K562 (cell line): ENCODE measurements at regions not wholly inside any gene's neighbourhood (a gene's known extent, or its start where the extent isn't known, plus 50 kb on each side); places are given as distances from the start of the nearest gene placed in this dataset.

Experiments used
- ATF7 ChIP-seq: fragments of 450-650 bp; IDR thresholded peaks from 2 replicates; pipeline ENCODE4 v1.7.1; 2014; ENCODE audit warnings: mild to moderate bottlenecking, moderate library complexity
- HDAC3 ChIP-seq: fragments of 450-650 bp; IDR thresholded peaks from 2 replicates; pipeline ENCODE4 v1.6.1; 2018; ENCODE audit warnings: borderline replicate concordance, mild to moderate bottlenecking, moderate library complexity; ENCODE audit not compliant: partially characterized antibody
- MCM3 ChIP-seq: fragments of 450-650 bp; IDR thresholded peaks from 2 replicates; pipeline ENCODE4 v1.6.1; 2016
- MECOM ChIP-seq: fragments of 250-450 bp; sonication (Bioruptor Pico); IDR thresholded peaks from 2 replicates; pipeline ENCODE4 v1.8.0; 2022; ENCODE audit warnings: inconsistent platforms
- MED1 ChIP-seq: sonication (generic); formaldehyde crosslinking; IDR thresholded peaks from 2 replicates; pipeline ENCODE4 v1.8.1; 2023; ENCODE audit warnings: missing genetic modification reagents, borderline replicate concordance
- MEF2D ChIP-seq: conservative IDR thresholded peaks from 2 replicates; pipeline ENCODE4 v1.6.1; 2016; ENCODE audit warnings: low read depth, missing genetic modification characterization, missing compliant biosample characterization
- NCOA4 ChIP-seq: fragments of 450-650 bp; IDR thresholded peaks from 2 replicates; pipeline ENCODE4 v1.6.1; 2018; ENCODE audit warnings: mild to moderate bottlenecking; ENCODE audit not compliant: partially characterized antibody
- RBM25 ChIP-seq: fragments of 200-400 bp; formaldehyde crosslinking; IDR thresholded peaks from 2 replicates; pipeline ENCODE4 v1.6.1; 2018; ENCODE audit warnings: low read length, low read depth, moderate library complexity; ENCODE audit not compliant: severe bottlenecking
- SP2 ChIP-seq: IDR thresholded peaks from 2 replicates; pipeline ENCODE4 v1.6.1; 2011; ENCODE audit warnings: mild to moderate bottlenecking, low read depth, low read length, moderate library complexity; ENCODE audit not compliant: poor library complexity, severe bottlenecking; ENCODE audit errors: extremely low read depth
- TBL1XR1 ChIP-seq, 2 experiments: IDR thresholded peaks; 2 replicates each; pipeline ENCODE4 v1.6.1; 2012; ENCODE audit warnings: improper control_type of control experiment in 2 of 2, low read length in 2 of 2, mild to moderate bottlenecking in 1 of 2
- ZNF311 ChIP-seq: fragments of 250-450 bp; sonication (Bioruptor Pico); IDR thresholded peaks from 2 replicates; pipeline ENCODE4 v1.4.0; 2020; ENCODE audit warnings: mild to moderate bottlenecking, moderate library complexity
- ZNF318 ChIP-seq, 2 experiments: fragments of 450-650 bp; IDR thresholded peaks; 2 replicates each; pipeline ENCODE4 v1.6.1; 2016; ENCODE audit warnings: mild to moderate bottlenecking in 2 of 2, borderline replicate concordance in 1 of 2, low read depth in 1 of 2, moderate library complexity in 1 of 2
- ZNF449 ChIP-seq: fragments of 250-450 bp; sonication (Bioruptor Pico); IDR thresholded peaks from 2 replicates; pipeline ENCODE4 v1.8.0; 2022; ENCODE audit warnings: moderate library complexity, mild to moderate bottlenecking, inconsistent platforms
- ZNF507 ChIP-seq: conservative IDR thresholded peaks from 2 replicates; pipeline ENCODE4 v1.6.1; 2017; ENCODE audit warnings: missing genetic modification characterization, missing compliant biosample characterization
- ZNF707 ChIP-seq: fragments of 250-450 bp; sonication (Bioruptor Pico); conservative IDR thresholded peaks from 2 replicates; pipeline ENCODE4 v1.8.0; 2022; ENCODE audit warnings: inconsistent platforms, mild to moderate bottlenecking, moderate library complexity
- ZNF717 ChIP-seq: fragments of 250-450 bp; sonication (Bioruptor Pico); IDR thresholded peaks from 2 replicates; pipeline ENCODE4 v1.5.0; 2021
- TF ChIP-seq, protein P1 (sequence below): sonication (generic); formaldehyde crosslinking; IDR thresholded peaks from 2 replicates; pipeline ENCODE4 v1.4.0; 2020; ENCODE audit warnings: mild to moderate bottlenecking, missing genetic modification reagents

DNA sequence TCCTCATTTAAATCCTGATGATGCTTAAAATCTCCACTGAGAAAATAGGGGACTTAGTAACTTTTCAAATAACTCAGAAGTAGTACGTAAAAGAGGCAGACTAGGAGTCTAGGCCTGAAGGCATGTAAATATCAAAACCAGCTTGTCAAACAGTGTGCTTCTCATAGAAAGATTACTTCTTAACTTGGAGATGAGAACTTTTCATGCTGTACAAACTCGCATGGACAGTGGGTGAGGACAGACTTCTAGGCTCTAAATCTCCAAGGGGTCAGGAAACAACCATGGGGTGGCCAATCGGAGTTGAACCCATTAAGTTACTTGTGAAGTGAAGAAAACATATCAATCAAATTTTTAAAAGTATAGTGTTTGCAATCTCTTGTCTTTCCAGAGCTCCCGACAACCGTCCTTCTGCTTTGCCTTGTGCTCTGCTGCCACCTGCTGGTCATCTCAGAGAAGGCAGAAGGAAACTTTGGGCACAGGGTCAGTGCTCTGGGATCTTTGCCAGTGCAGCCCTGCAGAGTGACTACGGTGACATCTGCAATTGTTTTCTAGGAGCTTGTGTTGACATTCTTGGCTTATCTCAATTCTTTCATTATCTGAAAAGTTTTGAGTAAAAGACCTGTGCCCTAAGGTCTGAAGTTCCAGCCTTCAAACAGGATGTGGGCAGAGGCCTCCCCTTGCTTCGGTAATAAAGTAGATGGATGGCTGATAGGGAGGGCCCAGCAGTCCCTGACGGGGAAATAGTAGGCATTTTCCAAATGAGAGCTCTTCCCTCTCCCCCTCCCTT, 105.1 kb upstream of the PDE4B start (continued):
- TF ChIP-seq NCOA4 (no peak), ZNF707 (CRISPR knock-in tag) (no peak), HDAC3 (no peak), MED1 (CRISPR knock-in tag) (no peak), ZNF507 (tag) (no peak), ZNF449 (CRISPR knock-in tag) (no peak), ZNF311 (CRISPR knock-in tag) (no peak), MEF2D (tag) (no peak), ZNF318 (IDR thresholded peaks at IDR 0.05; ENCODE audit: borderline replicate concordance in 1 of 2, low read depth in 1 of 2) (no peak), SP2 (no peak), RBM25 (no peak), MCM3 (no peak), ATF7 (peak; percentile 66), ZNF717 (CRISPR knock-in tag) (no peak), TBL1XR1 (IDR thresholded peaks at IDR 0.05; ENCODE audit: low read length in 2 of 2) (peak in 1 of 2 experiments; percentile 80; a peak in 2 of 4 replicates), MECOM (CRISPR knock-in tag) (no peak)
- TF ChIP-seq, protein P1, sequence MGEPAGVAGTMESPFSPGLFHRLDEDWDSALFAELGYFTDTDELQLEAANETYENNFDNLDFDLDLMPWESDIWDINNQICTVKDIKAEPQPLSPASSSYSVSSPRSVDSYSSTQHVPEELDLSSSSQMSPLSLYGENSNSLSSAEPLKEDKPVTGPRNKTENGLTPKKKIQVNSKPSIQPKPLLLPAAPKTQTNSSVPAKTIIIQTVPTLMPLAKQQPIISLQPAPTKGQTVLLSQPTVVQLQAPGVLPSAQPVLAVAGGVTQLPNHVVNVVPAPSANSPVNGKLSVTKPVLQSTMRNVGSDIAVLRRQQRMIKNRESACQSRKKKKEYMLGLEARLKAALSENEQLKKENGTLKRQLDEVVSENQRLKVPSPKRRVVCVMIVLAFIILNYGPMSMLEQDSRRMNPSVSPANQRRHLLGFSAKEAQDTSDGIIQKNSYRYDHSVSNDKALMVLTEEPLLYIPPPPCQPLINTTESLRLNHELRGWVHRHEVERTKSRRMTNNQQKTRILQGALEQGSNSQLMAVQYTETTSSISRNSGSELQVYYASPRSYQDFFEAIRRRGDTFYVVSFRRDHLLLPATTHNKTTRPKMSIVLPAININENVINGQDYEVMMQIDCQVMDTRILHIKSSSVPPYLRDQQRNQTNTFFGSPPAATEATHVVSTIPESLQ: peak; percentile 87; the same call in 1 of the 2 replicates
